ENCODE measurements at regions not wholly inside any gene's neighbourhood (a gene's known extent, or its start where the extent isn't known, plus 50 kb on each side); places are given as distances from the start of the nearest gene placed in this dataset.
"Not testable (repeated sequence)": the region's sequence is repeated elsewhere in the genome, so short reads cannot be mapped to it uniquely, and the experiment has no call there.

DNA sequence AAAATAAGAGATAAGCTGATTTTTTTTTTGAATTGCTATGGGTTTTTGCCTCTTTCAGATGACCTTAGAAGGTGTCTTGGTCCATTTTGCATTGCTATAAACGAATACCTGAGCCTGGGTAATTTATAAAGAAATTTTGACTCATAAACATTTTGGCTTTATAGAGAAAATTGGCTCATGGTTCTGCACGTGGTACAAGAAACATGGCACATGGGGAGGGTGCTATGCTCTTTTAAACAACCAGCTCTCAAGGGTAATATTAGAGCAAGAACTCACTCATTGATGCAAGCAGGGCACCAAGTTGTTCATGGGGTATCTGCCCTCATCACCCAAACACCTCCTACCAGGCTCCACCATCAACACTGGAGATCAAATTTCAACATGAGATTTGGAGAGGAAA is 408.8 kb downstream of the NUP35 start:
- no peak for DNase-seq (ENCODE audit: low spot score)

DNA sequence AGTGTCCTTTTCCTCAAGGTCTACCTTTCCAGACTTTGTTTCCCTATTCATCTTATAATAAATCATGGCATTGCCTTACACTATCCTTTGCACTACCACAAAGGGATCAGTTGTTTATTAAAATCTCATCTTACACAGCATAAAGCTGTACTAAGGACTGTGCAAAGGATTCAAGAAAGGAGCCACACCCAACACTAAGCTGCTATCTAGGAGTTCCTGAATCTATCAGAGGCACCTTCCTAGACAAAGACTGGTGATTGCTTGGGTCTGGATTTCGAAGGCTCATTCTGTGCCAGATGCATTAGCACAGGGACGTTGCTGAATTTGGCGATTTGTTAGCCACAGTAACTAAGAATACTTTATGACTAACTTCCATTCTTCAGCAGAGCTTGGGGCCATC is 412.0 kb downstream of the NUP35 start:
- no peak for DNase-seq (ENCODE audit: low spot score)

DNA sequence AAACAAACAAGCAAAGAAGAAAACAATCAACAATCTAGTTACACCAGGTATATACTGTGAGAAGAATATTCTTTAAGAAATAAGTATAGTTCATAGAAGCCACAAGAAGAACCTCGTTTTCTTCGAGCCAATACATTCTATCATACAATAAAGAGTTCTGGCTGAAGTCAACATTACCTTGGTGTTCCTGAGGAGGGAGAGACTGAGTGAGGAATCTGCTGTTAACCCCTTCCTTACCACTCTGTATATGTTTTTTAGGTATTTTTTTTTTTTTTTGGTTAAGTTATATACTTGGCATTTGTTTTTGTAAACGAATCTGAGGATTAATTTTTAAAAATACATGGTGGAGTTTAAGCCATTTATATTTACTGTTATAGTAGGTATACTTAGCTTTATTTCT is 412.5 kb downstream of the NUP35 start:
- DNase-seq (ENCODE audit: low spot score), result no peak

DNA sequence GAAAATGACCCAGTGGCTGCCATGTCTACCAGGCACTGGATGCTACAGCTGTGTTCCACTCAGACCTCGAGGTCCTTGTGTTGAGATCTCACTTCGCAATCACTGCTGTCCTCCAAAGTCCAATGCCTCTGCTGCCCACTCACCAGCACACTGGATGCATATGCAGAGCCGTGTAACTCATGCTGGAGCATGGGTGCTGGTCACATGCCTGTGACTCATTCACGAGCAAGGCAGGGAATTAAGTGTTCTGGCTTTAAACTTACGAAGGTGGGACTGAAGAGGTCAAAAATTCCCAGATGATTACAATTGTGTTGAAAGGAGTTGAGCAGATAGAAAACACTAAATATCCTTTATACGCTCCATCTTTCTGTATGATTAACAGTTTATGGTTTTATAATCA is 417.5 kb downstream of the NUP35 start:
- no peak for DNase-seq (ENCODE audit: low spot score)

DNA sequence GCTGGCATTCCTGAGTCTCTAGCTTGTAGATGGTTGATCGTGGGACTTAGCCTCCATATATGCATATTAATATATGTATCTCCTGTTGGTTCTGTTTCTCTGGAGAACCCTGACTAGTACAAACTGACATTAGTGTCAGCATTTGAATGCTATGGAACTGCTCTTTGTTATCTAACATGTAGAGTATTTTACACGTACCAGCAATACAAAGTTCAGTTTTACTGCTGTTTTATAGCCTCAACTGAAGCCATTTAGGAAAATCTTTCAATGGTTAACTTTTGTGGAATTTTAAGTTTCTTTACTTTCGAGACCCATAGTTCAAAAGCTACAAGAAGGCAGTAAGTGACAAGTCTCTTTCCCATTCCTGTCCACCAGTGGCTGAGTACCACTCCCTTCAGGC is 418.4 kb downstream of the NUP35 start:
- no peak for DNase-seq (ENCODE audit: low spot score)

DNA sequence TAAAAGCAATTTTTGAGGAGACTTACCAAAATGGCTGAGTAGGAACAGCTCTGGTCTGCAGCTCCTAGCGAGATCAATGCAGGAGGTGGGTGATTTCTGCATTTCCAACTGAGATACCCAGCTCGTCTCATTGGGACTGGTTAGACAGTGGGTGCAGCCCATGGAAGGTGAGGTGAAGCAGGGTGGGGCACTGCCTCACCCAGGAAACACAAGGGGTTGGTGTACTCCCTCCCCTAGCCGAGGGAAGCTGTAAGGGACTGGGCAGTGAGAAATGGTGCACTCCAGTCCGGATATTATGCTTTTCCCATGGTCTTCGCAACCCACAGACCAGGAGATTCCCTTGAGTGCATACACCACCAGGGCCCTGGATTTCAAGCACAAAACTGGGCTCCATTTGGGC is 419.0 kb downstream of the NUP35 start:
- no peak for DNase-seq (ENCODE audit: low spot score)

DNA sequence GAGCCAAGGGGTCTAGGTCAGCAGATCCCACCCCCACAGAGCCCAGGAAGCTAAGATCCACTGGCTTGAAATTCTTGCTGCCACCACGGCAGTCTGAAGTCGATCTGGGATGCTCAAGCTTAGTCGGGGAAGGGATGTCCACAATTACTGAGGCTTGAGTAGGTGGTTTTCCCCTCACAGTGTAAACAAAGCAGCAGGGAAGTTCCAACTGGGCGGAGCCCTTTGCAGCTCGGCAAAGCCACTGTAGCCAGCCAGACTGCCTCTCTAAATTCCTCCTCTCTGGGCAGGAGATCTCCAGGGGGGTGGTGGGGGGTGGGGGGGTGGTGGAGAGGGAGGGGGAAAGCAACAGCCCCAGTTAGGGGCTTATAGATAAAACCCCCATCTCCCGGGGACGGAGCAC is 419.5 kb downstream of the NUP35 start:
- DNase-seq (ENCODE audit: low spot score), result no peak

DNA sequence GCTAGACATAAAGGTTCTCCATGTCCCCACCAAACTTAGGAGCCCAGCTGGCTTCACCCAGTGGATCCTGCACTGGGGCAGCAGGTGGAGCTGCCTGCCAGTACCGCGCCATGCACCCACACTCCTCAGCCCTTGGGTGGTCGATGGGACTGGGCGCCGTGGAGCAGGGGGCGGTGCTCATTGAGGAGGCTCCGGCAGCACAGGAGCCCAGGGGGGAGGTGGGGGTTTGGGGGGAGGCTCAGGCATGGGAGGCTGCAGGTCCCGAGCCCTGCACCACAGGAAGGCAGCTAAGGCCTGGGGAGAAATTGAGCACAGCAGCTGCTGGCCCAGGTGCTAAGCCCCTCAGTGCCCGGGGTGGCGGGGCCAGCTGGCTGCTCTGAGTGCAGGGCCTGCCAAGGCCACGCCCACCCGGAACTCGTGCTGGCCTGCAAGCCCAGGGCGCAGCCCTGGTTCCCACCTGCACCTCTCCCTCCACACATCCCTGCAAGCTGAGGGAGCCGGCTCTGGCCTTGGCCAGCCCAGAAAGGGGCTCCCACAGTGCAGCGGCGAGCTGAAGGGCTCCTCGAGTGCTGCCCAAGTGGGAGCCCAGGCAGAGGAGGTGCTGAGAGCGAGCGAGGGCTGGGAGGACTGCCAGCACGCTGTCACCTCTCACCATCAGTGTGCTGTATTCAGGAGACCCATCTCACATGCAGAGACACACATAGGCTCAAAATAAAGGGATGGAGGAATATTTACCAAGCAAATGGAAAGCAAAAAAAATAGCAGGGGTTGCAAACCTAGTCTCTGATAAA is 422.5 kb downstream of the NUP35 start:
- DNase-seq (ENCODE audit: low spot score), result not testable (repeated sequence)

DNA sequence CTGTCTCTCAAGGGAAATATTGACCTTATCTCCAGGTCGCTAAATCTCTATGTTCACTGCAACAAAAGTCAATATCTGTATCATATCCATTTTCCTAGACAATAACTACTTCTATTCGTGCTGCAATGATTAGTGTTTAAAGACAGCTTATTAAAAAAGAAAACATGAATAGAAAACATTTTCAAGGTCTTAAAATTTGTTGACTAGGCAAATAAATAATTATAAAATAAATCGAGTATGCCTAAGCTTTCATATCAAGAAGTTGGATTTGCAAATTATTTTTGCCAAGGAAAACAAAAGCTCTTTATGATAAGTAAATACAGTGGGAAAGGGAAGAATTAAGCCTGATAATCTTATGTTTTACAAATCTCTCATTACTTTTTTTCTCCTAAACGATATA is 428.5 kb downstream of the NUP35 start:
- no peak for DNase-seq (ENCODE audit: low spot score)

DNA sequence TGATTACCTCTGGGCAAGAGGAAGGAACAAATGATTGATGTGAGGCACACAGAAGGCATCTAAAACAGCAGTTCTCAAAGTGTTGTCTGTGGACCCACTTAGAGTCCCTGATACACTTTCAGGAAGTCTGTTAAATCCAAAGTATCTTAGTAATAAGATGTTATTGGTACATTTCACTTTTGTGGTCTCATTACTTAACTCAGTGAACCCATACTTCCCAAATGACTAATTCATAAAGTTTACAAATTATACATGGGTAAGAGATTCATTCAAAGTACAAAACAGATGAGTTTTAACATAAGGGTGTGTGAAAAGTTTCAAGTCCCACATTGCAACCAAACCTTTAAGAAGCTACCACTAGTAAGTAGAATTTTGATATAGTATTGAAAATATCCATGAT is 440.5 kb downstream of the NUP35 start:
- DNase-seq (ENCODE audit: low spot score), result no peak

DNA sequence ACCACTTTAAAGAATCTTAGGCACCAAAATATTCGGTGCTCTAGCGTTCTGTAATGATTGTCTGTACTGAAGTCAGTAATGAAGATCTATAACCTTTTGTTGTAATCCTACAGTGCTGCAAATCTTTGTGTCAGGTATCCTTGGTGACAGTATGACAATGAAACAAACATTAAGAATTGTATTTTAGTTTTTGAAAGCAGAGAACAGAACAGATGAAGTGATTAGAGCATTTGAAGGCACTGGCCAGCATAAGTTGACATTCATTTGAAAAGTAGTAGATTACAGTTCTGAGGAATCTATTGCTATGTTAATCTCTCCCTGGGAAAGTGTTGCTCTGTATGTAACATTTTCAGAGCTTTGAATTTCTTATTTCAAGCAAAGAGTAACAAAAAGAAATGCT is 451.2 kb downstream of the NUP35 start:
- DNase-seq (ENCODE audit: low spot score), result no peak

DNA sequence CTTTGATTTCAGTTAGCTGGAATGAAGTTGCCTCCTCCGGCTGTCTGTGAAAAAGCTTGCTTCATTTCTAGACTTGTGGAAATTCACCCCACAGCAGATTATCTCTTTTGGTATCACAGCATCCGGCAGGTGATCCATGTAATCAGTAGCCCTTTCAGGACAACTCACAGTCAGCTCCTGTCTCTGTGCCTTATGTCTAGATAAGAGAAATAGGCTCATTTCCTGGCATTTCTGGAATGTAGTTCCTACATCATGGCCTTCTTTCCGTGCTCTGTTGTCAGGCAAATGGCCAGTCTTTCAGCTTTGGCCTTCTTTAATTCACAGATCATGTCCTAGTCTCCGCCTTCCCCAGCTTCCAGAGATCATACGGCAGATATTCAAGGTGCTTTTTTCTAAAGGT is 455.4 kb downstream of the NUP35 start:
- no peak for DNase-seq (ENCODE audit: low spot score)

DNA sequence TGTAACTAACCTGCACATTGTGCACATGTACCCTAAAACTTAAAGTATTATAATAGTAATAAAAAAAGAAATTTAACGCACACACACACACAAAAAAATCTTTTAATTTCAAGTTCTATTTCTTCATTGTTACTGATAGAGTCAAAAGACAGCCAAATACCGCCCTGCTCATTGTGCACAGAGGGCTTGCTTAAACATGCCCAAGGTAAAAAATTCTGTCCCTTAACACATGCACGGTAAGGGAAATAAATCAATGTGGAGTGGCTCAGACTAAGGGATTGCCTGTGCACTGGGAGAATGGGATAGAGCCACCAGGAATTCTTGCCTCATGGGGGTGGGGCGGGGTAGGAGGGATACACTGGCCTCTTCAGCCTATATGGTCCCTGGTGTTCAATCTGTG is 468.0 kb downstream of the NUP35 start:
- DNase-seq (ENCODE audit: low spot score), result no peak

DNA sequence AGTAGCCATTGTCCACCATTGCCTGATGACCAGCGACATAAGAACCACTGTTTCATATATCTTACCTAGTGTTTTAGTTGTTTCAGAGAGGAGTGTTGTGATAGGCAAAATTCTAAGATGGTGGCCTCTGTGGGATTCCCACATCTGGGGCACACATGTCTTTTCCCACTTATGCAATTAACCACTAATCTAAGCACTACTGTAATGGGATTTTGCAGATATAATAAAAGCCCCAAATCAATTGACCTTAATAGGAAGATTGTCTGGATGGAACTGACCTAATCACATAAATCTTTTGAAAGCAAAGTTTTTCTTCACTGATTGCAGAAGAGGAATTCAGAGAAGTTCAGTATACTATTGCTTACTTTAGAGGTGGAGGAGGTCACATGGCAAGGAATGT is 469.9 kb downstream of the NUP35 start:
- no peak for DNase-seq (ENCODE audit: low spot score)

DNA sequence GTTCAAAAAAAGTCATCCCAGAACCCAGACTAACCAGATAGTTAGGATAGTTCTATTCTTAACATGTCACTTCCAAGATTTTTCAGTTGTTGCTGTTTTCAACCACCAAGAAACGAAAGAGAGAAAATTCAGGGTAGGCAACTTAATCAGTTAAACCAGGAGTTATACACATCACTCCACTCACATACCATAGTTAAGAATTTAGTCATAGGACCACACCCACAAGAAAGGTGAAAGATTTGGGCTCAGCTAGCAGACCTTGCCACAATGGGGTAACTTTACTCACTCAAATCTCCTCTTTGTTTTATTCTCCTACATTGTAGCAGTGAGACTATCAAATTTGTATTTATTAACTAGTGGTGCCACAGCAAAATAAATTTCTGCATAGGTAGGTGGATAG is 473.6 kb downstream of the NUP35 start:
- no peak for DNase-seq (ENCODE audit: low spot score)

DNA sequence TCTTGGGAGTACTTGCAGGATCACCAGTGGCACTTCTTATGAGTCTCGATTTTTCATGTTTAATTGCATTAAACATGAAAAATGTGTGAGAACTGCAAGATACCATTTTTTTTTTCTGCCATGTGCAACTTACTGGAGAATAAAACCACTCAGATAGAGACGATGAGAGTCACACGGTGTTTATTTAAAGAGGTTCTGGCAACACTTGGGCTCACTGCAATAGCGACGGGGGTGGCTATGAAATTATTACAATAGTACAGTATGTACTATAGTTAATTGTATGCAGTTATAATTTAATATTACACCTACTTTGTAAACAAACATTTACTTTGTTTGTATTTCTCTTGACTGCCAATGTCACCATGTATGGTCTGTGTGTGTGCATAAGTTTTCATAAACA is 479.8 kb downstream of the NUP35 start:
- DNase-seq (ENCODE audit: low spot score), result no peak

DNA sequence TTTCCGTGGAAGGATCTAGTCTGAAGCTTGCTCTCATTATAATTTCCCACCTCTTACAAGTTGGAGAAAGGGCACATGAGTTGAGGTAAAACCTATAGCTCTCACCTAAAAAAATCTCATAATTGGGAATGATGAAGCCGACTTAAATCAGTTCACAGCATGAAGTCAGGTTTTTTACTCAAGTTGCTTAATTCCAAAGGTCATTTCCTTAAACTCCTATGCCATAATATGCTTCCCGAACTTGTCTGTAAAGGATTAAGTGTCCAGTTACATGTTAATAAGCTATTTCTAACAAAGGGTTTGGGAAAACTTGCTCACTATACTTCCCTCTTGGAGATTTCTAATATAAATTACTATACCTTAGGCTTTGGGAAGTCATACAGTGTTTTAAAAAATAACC is 481.2 kb downstream of the NUP35 start:
- DNase-seq (ENCODE audit: low spot score), result no peak

DNA sequence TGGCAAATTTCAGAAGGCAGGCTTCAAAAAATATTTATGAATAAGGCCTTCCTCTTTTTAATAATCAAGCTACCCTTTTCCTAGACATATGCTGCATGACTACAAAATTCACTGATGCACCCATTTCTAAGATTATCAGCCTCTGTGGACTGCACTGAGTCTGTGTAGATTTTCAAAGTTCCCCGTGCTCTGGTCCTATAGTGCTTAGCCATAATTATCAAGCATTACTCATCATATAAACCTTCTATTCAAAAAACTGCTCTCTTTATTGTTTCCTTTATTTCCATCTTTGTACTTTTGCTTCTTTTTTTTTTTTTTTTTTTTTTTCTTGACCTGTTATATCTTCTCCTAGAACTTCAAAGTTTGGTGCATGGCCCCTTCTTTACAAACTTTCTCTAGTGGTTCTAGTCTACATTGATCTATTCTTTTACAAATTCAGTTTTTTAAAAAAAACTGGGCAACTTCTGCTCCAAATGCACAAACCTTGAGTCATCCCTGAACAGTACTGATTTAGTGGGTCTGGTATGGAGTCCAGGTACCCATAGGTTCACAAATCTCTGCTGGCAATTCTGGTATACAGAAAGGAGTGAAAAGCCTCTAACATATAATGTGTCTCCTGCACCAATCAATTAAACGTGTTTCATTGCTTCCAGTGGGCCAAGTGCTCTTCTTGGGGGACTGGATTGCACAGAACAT is 481.9 kb downstream of the NUP35 start:
- DNase-seq (ENCODE audit: low spot score), result no peak

DNA sequence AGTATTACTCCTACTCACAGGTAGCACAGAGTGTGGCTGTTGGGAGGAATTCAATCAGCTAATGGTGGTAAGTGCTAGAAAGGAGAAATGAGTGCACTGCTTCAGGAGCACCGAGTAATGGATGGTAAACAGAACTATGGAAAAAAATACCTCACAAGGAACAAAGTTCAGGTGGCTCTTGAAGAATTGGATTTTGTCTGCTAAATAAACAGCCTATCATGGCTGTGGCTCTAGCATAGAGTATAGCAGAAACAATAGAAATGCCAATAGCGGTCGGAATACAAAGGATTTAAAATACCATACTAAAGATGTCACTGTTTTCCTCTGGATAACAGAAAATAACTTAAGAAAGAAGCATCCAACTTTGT is 482.5 kb downstream of the NUP35 start:
- DNase-seq (ENCODE audit: low spot score), result no peak

DNA sequence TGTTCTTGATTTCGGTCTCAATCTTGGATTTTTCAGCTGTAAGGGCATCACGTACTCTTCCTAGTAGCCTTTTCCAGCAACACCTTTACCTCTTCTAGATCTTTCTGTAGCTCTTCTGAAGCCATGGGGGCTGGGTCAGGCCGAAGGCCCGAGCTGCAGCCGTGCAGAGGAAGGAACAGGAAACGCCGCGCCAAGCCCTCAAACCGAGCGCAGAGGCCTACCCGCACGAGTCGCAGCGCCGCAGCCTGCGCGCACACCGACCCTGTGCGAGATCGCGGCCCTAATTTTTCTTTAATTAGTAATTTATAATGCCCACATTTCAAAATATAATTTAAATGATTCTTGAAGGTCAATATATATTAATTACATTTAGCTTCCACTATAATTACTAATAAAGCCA is 483.8 kb downstream of the NUP35 start:
- DNase-seq (ENCODE audit: low spot score), result no peak

DNA sequence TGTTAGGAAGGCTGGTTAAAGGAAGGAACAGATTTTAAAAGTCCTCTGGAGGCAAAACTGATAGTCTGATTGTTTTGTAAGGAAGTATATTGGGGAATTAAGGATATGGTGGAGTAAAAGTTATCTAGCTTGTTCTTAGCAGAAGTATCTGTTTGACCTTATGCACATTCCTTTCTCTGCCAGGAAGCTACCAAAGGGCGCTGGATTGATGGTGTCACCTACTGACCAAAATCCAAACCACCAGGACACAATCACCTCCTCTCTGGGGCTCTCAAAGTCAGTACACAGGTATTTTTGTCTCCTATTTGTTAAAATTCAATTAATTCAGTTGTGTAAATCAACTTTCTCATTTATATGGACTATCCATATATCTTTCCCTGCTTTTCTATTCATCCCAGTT is 484.5 kb downstream of the NUP35 start:
- DNase-seq (ENCODE audit: low spot score), result no peak

DNA sequence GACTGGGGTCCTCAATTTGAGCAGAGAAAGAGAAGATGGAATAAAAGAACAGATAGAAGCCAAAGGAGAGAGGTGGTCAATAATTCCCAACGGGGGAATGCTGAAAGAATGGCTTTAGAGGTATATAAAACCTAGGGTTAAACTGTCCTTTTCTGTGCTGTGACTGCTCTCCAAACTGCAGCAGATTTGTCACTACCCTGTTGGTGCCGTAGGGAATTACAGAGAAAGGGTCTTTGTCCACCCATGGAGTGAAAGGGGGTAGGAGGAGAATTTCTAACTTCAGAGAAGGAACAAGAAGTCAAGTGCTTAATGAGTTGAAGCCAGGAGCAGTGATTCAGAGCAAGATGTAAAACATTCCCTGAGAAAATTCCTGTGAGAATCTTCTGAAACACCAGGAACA is 486.5 kb downstream of the NUP35 start:
- DNase-seq (ENCODE audit: low spot score), result no peak

DNA sequence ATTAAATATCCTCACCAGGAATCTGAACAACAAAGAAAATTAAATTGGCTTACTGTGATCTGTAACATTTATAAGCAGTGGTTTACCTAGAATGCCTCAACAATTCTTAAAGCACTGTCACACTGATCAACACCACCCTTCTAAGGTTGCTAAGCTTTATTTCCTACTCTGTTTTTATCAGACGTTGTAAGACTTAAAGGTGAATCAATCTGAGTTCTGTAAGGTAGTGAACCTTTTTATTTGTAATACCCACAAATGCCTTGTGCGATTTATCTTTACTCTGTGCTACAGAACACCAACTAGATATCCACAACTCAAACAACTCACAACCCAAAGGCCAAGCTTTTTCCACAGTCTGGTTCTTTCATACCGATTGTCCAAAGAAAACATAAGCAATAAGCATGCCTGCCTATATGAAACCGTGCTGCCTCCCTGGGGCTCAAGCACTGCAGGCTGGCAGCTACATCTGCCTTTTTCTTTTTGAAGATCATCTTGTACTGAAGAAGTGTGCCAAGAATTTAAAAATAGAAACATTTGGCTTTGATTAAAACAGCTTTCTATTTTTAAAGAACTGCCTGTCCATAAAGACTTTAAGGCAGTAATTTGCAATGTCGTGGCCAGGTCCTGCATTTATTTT is 490.7 kb downstream of the NUP35 start:
- DNase-seq (ENCODE audit: low spot score), result no peak

DNA sequence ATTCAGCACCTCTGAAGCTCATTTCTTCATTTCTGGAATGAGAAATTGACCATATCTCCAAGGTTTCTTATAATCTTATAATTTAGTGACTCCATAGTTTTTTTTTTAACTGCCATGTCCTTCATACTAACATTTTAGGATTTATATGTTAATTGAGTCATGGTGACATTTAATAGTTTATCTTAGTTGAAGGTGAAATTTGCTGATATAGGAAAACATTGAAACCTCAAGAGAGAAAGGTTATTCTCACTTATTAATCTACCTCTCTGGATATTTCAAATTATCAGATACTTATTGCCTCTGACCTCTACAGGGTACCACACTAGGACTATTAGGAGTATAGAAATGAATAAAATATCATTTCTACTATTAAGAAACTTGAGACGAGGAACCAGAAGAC is 499.0 kb downstream of the NUP35 start:
- no peak for DNase-seq (ENCODE audit: low spot score)
